A673 (cell line): ENCODE measurements at regions not wholly inside any gene's neighbourhood (a gene's known extent, or its start where the extent isn't known, plus 50 kb on each side); places are given as distances from the start of the nearest gene placed in this dataset.

Source experiments
- CTCF ChIP-seq: fragments of 300-800, 200-600 bp; sonication (generic); conservative IDR thresholded peaks from 2 replicates; pipeline ENCODE4 v1.5.1; 2017; ENCODE audit warnings: low read depth, mild to moderate bottlenecking, antibody characterized with exemption, low read length, moderate library complexity, mixed read lengths
- EZH2 ChIP-seq: fragments of 200-600 bp; sonication (generic); IDR thresholded peaks from 2 replicates; pipeline ENCODE4 v1.6.1; 2017; ENCODE audit warnings: borderline replicate concordance, low read depth, mild to moderate bottlenecking, mixed read lengths, antibody characterized with exemption, low read length; ENCODE audit not compliant: poor library complexity, severe bottlenecking

GRCh38 chr7:21243265-21243664 is 184.6 kb upstream of the SP4 start:
- TF ChIP-seq CTCF (no peak), EZH2 (no peak)
